Ovary (tissue), 7 donors: ENCODE measurements at regions not wholly inside any gene's neighbourhood (a gene's known extent, or its start where the extent isn't known, plus 50 kb on each side); places are given as distances from the start of the nearest gene placed in this dataset.

Source experiments
- DNase-seq, 5 donors: peaks; one replicate each; pipeline ENCODE4 v3.0.0-alpha.2; 2019 to 2020
- H3K27ac ChIP-seq, 2 donors: fragments of 200-600 bp; one replicate each; pipeline versions ENCODE4 v1.5.1 to v1.8.0; 2019 to 2022
- H3K27me3 ChIP-seq: fragments of 200-600 bp; one replicate; pipeline ENCODE4 v1.8.0; 2022
- H3K36me3 ChIP-seq: fragments of 200-600 bp; sonication (generic); one replicate; pipeline ENCODE4 v1.5.1; 2019
- H3K4me1 ChIP-seq: one replicate; pipeline ENCODE4 v1.8.1; 2013; ENCODE audit warnings: mild to moderate bottlenecking, moderate library complexity; ENCODE audit not compliant: insufficient read depth
- H3K4me3 ChIP-seq: fragments of 200-600 bp; sonication (generic); one replicate; pipeline ENCODE4 v1.5.1; 2017
- H3K9me3 ChIP-seq, 2 donors: fragments of 200-600 bp in 1 of 2; sonication (generic) in 1 of 2; one replicate each; pipeline versions ENCODE4 v1.5.1 to v1.8.1; 2013 to 2019; ENCODE audit warnings: mild to moderate bottlenecking in 1 of 2, moderate library complexity in 1 of 2
- EP300 ChIP-seq: sonication (generic); formaldehyde crosslinking; IDR thresholded peaks from one replicate; pipeline ENCODE4 v1.6.1; 2017; ENCODE audit warnings: antibody characterized with exemption
- POLR2A ChIP-seq: fragments of 450-650 bp; IDR thresholded peaks from one replicate; pipeline ENCODE4 v1.6.1; 2017; ENCODE audit warnings: antibody characterized with exemption, mild to moderate bottlenecking, moderate library complexity
- WGBS, 3 donors: extraction: QIAGEN DNeasy Blood & Tissue Kit in 1 of 3; methylation state at CpG; one replicate each; pipeline versions ENCODE4 v1.1.5 to v1.1.7; 2013 to 2017; 5-methylcytosine and 5-hydroxymethylcytosine counted together
- intact Hi-C, 4 donors: fragments of 100-400 bp; cut with DNase I; formaldehyde crosslinking; loops; one replicate each; pipeline versions ENCODE4 v1.11.0 to v1.15.1; 2022 to 2023
- TF ChIP-seq, protein P1 (sequence below), 3 donors: fragments of 450-650 bp in 2 of 3; fragments of 200-600 bp in 1 of 3; IDR thresholded peaks; one replicate each; pipeline versions ENCODE4 v1.5.1 to v1.8.0; 2016 to 2022; ENCODE audit warnings: antibody characterized with exemption in 3 of 3, mild to moderate bottlenecking in 1 of 3
- donor health status: DM: no; HTN: no; CAD: no; lungs with moderate emphysema.
- donor health status: DM: no; HTN: no; CAD: no.
- donor health status: Bipolar disorder and iron deficiency.
- donor health status: DM: no; HTN: no; CAD: no.
- donor health status: DM: yes; HTN: yes; CAD: no.

DNA sequence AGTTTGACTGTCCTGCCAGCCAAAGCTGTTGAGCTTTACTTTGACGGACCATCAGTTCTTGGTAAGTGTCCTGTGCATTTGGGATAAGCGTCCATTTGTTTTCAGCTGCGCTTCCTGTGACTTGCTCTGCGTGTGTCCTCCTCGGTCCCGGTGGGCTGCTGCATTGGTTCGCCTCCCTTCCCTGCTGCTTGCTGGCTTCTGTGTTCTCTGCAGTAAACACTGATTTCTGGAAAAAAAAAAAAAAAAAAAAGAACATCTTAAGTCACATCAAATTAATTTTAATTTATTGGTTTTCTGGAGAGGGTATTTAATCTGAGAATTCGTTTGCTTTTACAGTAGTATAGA is 264.1 kb downstream of the SEC23A start:
- no peak for DNase-seq
- Histone ChIP-seq H3K4me1 (peaks cover 1% of the 10 kb centered on the region), H3K36me3 (no peaks in the 10 kb centered on the region), H3K27ac (no peak overlapping the region), H3K4me3 (no peak overlapping the region), H3K9me3 (no peaks in the 10 kb centered on the region), H3K27me3 (no peaks in the 10 kb centered on the region)
- TF ChIP-seq EP300 (no peak), POLR2A (no peak)
- TF ChIP-seq, protein P1, sequence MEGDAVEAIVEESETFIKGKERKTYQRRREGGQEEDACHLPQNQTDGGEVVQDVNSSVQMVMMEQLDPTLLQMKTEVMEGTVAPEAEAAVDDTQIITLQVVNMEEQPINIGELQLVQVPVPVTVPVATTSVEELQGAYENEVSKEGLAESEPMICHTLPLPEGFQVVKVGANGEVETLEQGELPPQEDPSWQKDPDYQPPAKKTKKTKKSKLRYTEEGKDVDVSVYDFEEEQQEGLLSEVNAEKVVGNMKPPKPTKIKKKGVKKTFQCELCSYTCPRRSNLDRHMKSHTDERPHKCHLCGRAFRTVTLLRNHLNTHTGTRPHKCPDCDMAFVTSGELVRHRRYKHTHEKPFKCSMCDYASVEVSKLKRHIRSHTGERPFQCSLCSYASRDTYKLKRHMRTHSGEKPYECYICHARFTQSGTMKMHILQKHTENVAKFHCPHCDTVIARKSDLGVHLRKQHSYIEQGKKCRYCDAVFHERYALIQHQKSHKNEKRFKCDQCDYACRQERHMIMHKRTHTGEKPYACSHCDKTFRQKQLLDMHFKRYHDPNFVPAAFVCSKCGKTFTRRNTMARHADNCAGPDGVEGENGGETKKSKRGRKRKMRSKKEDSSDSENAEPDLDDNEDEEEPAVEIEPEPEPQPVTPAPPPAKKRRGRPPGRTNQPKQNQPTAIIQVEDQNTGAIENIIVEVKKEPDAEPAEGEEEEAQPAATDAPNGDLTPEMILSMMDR (IDR thresholded peaks at IDR 0.05), result no peak
- WGBS, 3 donors, result 80 to 83% (median 81%) methylated on average over 8 of the region's 8 CpGs
- intact Hi-C loops, result no loop called here

DNA sequence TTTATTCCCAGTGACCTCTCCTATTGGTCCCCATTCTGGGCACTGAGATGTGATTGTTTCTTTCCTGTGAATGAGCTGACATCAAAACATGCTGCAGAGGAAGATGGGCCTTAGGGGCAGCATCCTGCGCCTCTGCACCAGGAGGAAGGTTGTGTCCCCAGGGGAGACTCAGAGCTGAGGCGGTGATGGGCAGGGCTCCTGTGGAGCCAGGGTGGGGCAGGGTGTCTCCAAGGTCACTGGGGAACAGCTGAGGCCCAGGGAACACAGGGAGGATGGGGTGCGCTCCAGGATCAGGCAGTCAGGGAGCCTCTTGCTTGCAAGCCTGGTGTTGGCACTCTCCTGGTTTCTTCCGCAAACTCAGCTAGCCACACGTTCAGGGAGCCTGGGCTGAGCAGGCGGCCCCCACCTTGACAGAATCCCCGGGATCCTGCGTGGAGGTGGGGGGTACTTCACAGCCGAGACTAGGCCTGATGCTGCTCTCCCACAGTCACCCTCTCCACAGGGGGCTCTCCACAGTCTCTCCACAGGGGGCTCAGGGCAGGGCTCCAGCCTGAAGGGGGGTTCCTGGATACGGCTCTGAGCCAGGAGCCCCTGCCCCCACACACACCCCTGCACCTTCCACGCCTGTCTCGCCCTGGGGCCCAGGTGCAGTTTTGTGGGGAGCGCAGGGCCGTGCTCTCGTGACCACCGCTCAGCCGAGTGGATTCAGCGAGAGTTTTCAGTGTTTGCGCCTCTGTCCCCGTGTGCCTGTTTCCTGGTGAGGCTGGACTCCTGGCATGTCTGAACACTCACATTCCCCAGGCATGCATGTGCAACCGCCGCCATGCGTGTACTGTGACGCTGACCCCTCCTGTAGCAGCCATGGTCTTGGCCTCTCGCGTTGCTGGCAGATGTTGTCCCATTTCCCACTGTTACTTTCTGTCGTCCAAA is 264.7 kb downstream of the SEC23A start:
- WGBS, 3 donors, result 80 to 86% (median 84%) methylated on average over 26 to 27 of the region's 27 CpGs
- Histone ChIP-seq H3K9me3 (no peaks in the 10 kb centered on the region), H3K4me1 (peaks cover 1% of the 10 kb centered on the region), H3K27ac (no peak overlapping the region), H3K36me3 (no peaks in the 10 kb centered on the region), H3K27me3 (no peaks in the 10 kb centered on the region), H3K4me3 (no peak overlapping the region)
- DNase-seq, result no peak
- TF ChIP-seq EP300 (no peak), POLR2A (no peak)
- TF ChIP-seq, protein P1 (IDR thresholded peaks at IDR 0.05), result no peak
- intact Hi-C loops, result no loop called here

DNA sequence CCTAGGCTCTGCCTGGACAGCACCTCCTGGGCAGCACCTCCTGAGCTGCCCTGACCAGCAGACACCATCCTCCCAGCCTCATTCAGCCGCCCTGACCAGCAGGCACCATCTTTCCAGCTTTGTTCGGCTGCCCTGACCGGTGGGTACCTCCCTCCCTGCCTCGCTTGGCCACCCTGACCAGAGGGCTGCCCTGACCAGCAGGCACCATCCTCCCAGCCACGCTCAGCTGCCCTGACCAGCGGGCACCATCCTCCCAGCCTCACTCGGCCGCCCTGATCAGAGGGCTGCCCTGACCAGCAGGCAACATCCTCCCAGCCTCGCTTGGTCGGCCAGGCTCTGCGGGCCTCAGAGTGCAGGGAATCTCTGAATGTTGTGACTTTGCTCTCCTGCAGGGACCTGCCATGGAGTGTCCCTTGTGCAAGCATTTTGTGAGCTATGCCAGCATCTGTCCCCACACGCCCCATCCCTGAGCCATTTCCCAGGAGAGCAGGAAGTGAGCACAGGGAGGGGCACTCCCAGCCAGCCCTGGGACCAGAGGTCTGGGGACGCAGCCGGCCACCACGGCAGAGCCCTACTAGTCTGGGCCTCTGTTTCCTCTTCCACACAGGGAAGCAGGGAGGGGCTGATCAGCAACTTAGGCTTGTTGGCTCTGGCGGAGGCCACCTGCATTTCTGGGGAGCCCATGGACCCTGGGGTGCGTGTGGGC is 265.5 kb downstream of the SEC23A start:
- 85 to 92% (median 88%) methylated on average over 17 of the region's 17 CpGs for WGBS, 3 donors
- Histone ChIP-seq H3K4me1 (peaks cover 1% of the 10 kb centered on the region), H3K9me3 (no peaks in the 10 kb centered on the region), H3K36me3 (no peaks in the 10 kb centered on the region), H3K27me3 (no peaks in the 10 kb centered on the region), H3K27ac (no peak overlapping the region), H3K4me3 (no peak overlapping the region)
- TF ChIP-seq EP300, result no peak
- TF ChIP-seq POLR2A, result no peak
- TF ChIP-seq, protein P1 (IDR thresholded peaks at IDR 0.05), result no peak
- intact Hi-C loops, result no loop called here
- DNase-seq, result no peak

DNA sequence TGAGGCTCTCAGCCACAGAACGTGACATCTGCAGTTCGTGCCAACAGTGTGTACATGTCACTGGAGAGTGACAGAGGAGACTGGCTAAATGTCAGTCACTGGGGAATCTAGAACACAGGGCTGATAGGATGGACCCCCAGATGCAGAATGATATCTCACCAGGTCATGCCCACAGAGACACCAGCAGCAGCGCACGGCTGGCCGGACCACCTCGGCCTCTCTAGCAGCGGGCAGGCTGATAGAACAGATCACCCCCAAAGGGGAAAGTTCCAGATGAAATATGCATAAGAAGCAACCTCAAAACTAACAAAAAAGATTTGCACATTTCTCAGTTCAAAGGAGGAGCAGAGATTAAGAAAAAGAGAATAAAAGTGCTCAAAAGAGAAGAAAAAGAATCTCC is 266.5 kb downstream of the SEC23A start:
- Histone ChIP-seq H3K27ac (no peak overlapping the region), H3K4me3 (no peak overlapping the region), H3K27me3 (no peaks in the 10 kb centered on the region), H3K36me3 (no peaks in the 10 kb centered on the region), H3K9me3 (no peaks in the 10 kb centered on the region), H3K4me1 (peaks cover 1% of the 10 kb centered on the region)
- DNase-seq, result no peak
- intact Hi-C loops, result no loop called here
- TF ChIP-seq EP300 (no peak), POLR2A (no peak)
- TF ChIP-seq, protein P1 (IDR thresholded peaks at IDR 0.05), result no peak
- WGBS, 3 donors, result 87 to 92% (median 91%) methylated on average over 7 of the region's 7 CpGs
